ENCODE measurements at regions not wholly inside any gene's neighbourhood (a gene's known extent, or its start where the extent isn't known, plus 50 kb on each side); places are given as distances from the start of the nearest gene placed in this dataset.

DNA sequence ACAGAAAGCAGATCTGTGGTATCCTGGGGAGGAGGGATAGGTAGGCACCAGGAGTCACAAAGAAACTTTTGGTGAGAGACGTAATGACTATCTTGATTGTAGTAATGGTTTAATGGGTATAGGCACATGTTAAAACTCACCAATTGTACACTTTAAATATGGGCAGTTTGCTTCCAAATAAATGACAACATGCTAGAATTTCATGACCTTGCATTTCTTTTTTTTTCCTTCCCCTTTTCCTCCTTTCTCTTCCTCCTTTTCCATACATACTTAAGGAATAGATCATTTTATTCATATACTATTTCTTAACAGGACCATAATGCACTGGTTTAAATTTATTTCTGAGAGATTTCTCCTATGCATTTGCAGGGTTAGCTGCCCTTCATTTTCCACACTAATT is 341.8 kb downstream of the TMEM182 start:
- no peaks in the 10 kb centered on the region for H3K4me1 ChIP-seq (ENCODE audit: control insufficient read depth in 2 of 3, insufficient read depth in 2 of 3, low read depth in 1 of 3, low read length in 3 of 3)
- no peaks in the 10 kb centered on the region for H3K36me3 ChIP-seq (ENCODE audit: control insufficient read depth in 2 of 3, insufficient read depth in 3 of 3, low read length in 3 of 3)
- intact Hi-C loops (cut with DNase I), result no loop called here

DNA sequence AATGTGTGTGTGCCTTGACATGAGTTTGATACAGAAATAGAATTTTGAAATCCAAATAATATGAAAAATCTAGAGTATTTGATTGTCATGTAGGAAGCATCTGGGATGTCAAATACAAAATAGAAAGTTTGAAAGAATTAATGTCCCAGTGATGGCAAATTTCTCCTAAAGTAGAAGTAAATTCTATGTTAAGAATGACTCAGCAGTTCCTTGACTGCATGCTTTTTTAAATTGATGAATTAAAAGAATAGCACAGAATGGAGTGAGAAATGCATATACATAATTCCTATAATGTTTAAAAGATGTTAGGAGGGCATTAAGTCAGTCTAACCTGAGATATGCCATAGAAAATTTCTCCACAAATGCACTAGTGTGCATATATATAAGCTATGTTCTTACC is 357.5 kb downstream of the TMEM182 start:
- H3K27me3 ChIP-seq (ENCODE audit: control insufficient read depth, insufficient read depth, low read length), result no peaks in the 10 kb centered on the region
- H3K9me3 ChIP-seq (ENCODE audit: control insufficient read depth in 2 of 3, insufficient read depth in 1 of 3, low read length in 3 of 3), result no peaks in the 10 kb centered on the region
- no peak overlapping the region for H3K9ac ChIP-seq (ENCODE audit: low read length in 3 of 3)
- no peaks in the 10 kb centered on the region for H3K36me3 ChIP-seq (ENCODE audit: control insufficient read depth in 2 of 3, insufficient read depth in 3 of 3, low read length in 3 of 3)
- FAIRE-seq (no peak), DNase-seq (no peak)
- intact Hi-C loops (cut with DNase I), result no loop called here
- H3K4me1 ChIP-seq (ENCODE audit: control insufficient read depth in 2 of 3, insufficient read depth in 2 of 3, low read depth in 1 of 3, low read length in 3 of 3), result no peaks in the 10 kb centered on the region
- no peak overlapping the region for H3K27ac ChIP-seq (ENCODE audit: low read depth in 2 of 2, low read length in 2 of 2)
- TF ChIP-seq, protein P1, sequence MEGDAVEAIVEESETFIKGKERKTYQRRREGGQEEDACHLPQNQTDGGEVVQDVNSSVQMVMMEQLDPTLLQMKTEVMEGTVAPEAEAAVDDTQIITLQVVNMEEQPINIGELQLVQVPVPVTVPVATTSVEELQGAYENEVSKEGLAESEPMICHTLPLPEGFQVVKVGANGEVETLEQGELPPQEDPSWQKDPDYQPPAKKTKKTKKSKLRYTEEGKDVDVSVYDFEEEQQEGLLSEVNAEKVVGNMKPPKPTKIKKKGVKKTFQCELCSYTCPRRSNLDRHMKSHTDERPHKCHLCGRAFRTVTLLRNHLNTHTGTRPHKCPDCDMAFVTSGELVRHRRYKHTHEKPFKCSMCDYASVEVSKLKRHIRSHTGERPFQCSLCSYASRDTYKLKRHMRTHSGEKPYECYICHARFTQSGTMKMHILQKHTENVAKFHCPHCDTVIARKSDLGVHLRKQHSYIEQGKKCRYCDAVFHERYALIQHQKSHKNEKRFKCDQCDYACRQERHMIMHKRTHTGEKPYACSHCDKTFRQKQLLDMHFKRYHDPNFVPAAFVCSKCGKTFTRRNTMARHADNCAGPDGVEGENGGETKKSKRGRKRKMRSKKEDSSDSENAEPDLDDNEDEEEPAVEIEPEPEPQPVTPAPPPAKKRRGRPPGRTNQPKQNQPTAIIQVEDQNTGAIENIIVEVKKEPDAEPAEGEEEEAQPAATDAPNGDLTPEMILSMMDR (IDR thresholded peaks at IDR 0.05; ENCODE audit: borderline replicate concordance, extremely low read depth, insufficient read depth), result no peak
- H3K4me3 ChIP-seq (ENCODE audit: low read length in 3 of 3), result no peak overlapping the region

More for the DNA sequence above, 341.8 kb downstream of the TMEM182 start:
- no peak for DNase-seq
- FAIRE-seq, result no peak
- Histone ChIP-seq H3K9me3 (ENCODE audit: control insufficient read depth in 2 of 3, insufficient read depth in 1 of 3, low read length in 3 of 3) (no peaks in the 10 kb centered on the region), H3K4me3 (ENCODE audit: low read length in 3 of 3) (no peak overlapping the region), H3K9ac (ENCODE audit: low read length in 3 of 3) (no peak overlapping the region), H3K27ac (ENCODE audit: low read depth in 2 of 2, low read length in 2 of 2) (no peak overlapping the region), H3K27me3 (ENCODE audit: control insufficient read depth, insufficient read depth, low read length) (no peaks in the 10 kb centered on the region)
- TF ChIP-seq, protein P1 (IDR thresholded peaks at IDR 0.05; ENCODE audit: borderline replicate concordance, extremely low read depth, insufficient read depth), result no peak

DNA sequence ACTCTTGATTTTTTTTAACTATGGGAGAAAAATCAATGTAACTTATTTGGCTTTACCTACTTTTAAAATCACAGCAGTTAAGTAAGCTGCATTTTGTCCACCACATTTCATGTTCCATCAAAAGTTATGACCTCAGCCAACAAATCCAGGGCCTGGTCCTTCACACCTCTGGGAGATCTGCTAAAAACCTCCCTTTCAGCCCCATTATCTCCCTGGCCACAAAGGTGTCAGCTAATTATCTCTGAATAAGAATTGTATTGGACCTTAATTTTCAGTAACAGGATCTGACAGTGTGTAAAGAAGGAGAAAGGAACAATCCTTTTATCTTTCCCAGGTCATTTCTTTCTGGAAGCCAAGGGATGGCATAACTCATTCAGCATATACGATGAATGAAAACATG is 359.3 kb downstream of the TMEM182 start:
- no peaks in the 10 kb centered on the region for H3K4me1 ChIP-seq (ENCODE audit: control insufficient read depth in 2 of 3, insufficient read depth in 2 of 3, low read depth in 1 of 3, low read length in 3 of 3)
- intact Hi-C loops (cut with DNase I), result no loop called here
- H3K27ac ChIP-seq (ENCODE audit: low read depth in 2 of 2, low read length in 2 of 2), result no peak overlapping the region
- H3K4me3 ChIP-seq (ENCODE audit: low read length in 3 of 3), result no peak overlapping the region
- H3K36me3 ChIP-seq (ENCODE audit: control insufficient read depth in 2 of 3, insufficient read depth in 3 of 3, low read length in 3 of 3), result no peaks in the 10 kb centered on the region
- DNase-seq, result no peak
- H3K9me3 ChIP-seq (ENCODE audit: control insufficient read depth in 2 of 3, insufficient read depth in 1 of 3, low read length in 3 of 3), result no peaks in the 10 kb centered on the region
- H3K27me3 ChIP-seq (ENCODE audit: control insufficient read depth, insufficient read depth, low read length), result no peaks in the 10 kb centered on the region
- TF ChIP-seq, protein P1 (IDR thresholded peaks at IDR 0.05; ENCODE audit: borderline replicate concordance, extremely low read depth, insufficient read depth), result no peak
- no peak for FAIRE-seq
- H3K9ac ChIP-seq (ENCODE audit: low read length in 3 of 3), result no peak overlapping the region

DNA sequence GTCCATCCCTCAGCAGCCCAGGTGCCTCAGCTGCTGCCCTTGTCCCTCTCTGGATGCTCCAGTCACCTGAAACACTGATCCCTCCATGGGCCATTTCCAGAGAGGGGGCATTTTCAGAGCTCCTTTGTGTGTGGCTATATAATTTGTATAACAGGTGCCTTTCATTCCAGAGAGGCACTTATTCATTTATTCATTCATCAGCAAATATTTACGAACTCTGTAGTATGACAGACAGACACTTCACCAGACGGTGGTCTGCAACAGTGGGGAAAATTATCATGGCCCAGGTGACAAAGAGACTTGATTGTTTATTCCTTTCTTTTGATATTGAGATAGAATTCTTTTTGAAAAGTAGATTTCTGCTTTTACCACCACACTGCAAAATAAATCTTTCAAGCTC is 361.7 kb downstream of the TMEM182 start:
- H3K4me1 ChIP-seq (ENCODE audit: control insufficient read depth in 2 of 3, insufficient read depth in 2 of 3, low read depth in 1 of 3, low read length in 3 of 3), result no peaks in the 10 kb centered on the region
- H3K4me3 ChIP-seq (ENCODE audit: low read length in 3 of 3), result no peak overlapping the region
- intact Hi-C loops (cut with DNase I), result no loop called here
- H3K36me3 ChIP-seq (ENCODE audit: control insufficient read depth in 2 of 3, insufficient read depth in 3 of 3, low read length in 3 of 3), result no peaks in the 10 kb centered on the region
- DNase-seq (no peak), FAIRE-seq (no peak)
- H3K9ac ChIP-seq (ENCODE audit: low read length in 3 of 3), result no peak overlapping the region
- no peak overlapping the region for H3K27ac ChIP-seq (ENCODE audit: low read depth in 2 of 2, low read length in 2 of 2)
- H3K9me3 ChIP-seq (ENCODE audit: control insufficient read depth in 2 of 3, insufficient read depth in 1 of 3, low read length in 3 of 3), result no peaks in the 10 kb centered on the region
- no peaks in the 10 kb centered on the region for H3K27me3 ChIP-seq (ENCODE audit: control insufficient read depth, insufficient read depth, low read length)
- TF ChIP-seq, protein P1 (IDR thresholded peaks at IDR 0.05; ENCODE audit: borderline replicate concordance, extremely low read depth, insufficient read depth), result no peak

Measured in kidney (tissue), 13 donors.